H1 (cell line): ENCODE measurements at regions not wholly inside any gene's neighbourhood (a gene's known extent, or its start where the extent isn't known, plus 50 kb on each side); places are given as distances from the start of the nearest gene placed in this dataset.

Experiments
- EP300 ChIP-seq, 2 experiments: IDR thresholded peaks; 1 replicate in 1 of 2; 2 replicates in 1 of 2; pipeline ENCODE4 v1.6.1; 2011 to 2012; ENCODE audit warnings: low read depth in 2 of 2, low read length in 2 of 2, mild to moderate bottlenecking in 2 of 2, borderline replicate concordance in 1 of 2, inconsistent platforms in 1 of 2, moderate library complexity in 1 of 2
- JUN ChIP-seq: IDR thresholded peaks from 2 replicates; pipeline ENCODE4 v1.6.1; 2011; ENCODE audit warnings: low read depth, mild to moderate bottlenecking, improper control_type of control experiment, low read length
- POLR2A ChIP-seq, 2 experiments: IDR thresholded peaks; 1 replicate in 1 of 2; 2 replicates in 1 of 2; pipeline ENCODE4 v1.6.1; 2011; ENCODE audit warnings: low read depth in 2 of 2, low read length in 2 of 2, mild to moderate bottlenecking in 2 of 2; ENCODE audit errors: control extremely low read depth in 1 of 2
- RAD21 ChIP-seq, 2 experiments: IDR thresholded peaks in 1 of 2; conservative IDR thresholded peaks in 1 of 2; 2 replicates each; pipeline ENCODE4 v1.6.1; 2011; ENCODE audit warnings: low read depth in 2 of 2, low read length in 2 of 2, improper control_type of control experiment in 1 of 2, inconsistent platforms in 1 of 2, mild to moderate bottlenecking in 1 of 2, moderate library complexity in 1 of 2
- RFX5 ChIP-seq: IDR thresholded peaks from 2 replicates; pipeline ENCODE4 v1.6.1; 2011; ENCODE audit warnings: low read depth, low read length, improper control_type of control experiment, borderline replicate concordance
- TF ChIP-seq, protein P1 (sequence below), 3 experiments: IDR thresholded peaks; 1 replicate in 2 of 3; 2 replicates in 1 of 3; pipeline versions ENCODE4 v1.5.1 to v1.6.1; 2011; ENCODE audit warnings: low read length in 3 of 3, mild to moderate bottlenecking in 3 of 3, inconsistent platforms in 2 of 3, low read depth in 1 of 3, moderate library complexity in 1 of 3; ENCODE audit not compliant: insufficient read depth in 1 of 3; ENCODE audit errors: control extremely low read depth in 1 of 3

DNA sequence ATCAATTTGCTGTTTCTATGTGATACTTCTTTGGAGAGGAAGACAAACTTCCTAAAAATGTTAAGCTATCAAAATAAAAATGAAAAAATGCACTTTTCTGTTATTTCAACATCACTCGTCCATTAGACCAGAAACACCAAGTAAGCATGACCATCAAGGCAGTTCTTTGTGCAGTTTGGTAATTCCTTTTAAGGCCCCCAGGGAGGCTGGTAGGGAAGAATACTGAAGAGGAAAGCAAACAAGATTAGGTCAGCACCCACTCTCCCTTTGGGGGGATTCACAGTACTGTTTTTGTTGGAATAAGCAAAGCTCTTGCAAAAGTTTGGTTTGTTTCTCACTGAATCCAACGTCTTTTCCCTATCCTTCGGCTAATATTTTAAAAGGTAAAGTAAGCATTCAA is 206.8 kb upstream of the SLC35B3 start:
- TF ChIP-seq EP300 (IDR thresholded peaks at IDR 0.05; ENCODE audit: borderline replicate concordance in 1 of 2, low read depth in 2 of 2, low read length in 2 of 2) (no peak), POLR2A (IDR thresholded peaks at IDR 0.05; ENCODE audit: control extremely low read depth in 1 of 2, low read depth in 2 of 2, low read length in 2 of 2) (no peak), RAD21 (IDR thresholded peaks at IDR 0.05 in 1 of 2, conservative IDR thresholded peaks at IDR 0.05 in 1 of 2; ENCODE audit: low read depth in 2 of 2, low read length in 2 of 2) (no peak), RFX5 (no peak), JUN (no peak)
- TF ChIP-seq, protein P1, sequence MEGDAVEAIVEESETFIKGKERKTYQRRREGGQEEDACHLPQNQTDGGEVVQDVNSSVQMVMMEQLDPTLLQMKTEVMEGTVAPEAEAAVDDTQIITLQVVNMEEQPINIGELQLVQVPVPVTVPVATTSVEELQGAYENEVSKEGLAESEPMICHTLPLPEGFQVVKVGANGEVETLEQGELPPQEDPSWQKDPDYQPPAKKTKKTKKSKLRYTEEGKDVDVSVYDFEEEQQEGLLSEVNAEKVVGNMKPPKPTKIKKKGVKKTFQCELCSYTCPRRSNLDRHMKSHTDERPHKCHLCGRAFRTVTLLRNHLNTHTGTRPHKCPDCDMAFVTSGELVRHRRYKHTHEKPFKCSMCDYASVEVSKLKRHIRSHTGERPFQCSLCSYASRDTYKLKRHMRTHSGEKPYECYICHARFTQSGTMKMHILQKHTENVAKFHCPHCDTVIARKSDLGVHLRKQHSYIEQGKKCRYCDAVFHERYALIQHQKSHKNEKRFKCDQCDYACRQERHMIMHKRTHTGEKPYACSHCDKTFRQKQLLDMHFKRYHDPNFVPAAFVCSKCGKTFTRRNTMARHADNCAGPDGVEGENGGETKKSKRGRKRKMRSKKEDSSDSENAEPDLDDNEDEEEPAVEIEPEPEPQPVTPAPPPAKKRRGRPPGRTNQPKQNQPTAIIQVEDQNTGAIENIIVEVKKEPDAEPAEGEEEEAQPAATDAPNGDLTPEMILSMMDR (IDR thresholded peaks at IDR 0.05; ENCODE audit: control extremely low read depth in 1 of 3, insufficient read depth in 1 of 3, low read depth in 1 of 3, low read length in 3 of 3): no peak
